Fibroblast of skin of left quadriceps (primary cell): ENCODE measurements at regions not wholly inside any gene's neighbourhood (a gene's known extent, or its start where the extent isn't known, plus 50 kb on each side); places are given as distances from the start of the nearest gene placed in this dataset.
"Not testable (repeated sequence)": the region's sequence is repeated elsewhere in the genome, so short reads cannot be mapped to it uniquely, and the experiment has no call there.

ENCODE experiments used
- DNase-seq, 2 experiments: peaks; one replicate each; pipeline ENCODE4 v3.0.0-alpha.2; 2013; ENCODE audit warnings: low read depth in 2 of 2

DNA sequence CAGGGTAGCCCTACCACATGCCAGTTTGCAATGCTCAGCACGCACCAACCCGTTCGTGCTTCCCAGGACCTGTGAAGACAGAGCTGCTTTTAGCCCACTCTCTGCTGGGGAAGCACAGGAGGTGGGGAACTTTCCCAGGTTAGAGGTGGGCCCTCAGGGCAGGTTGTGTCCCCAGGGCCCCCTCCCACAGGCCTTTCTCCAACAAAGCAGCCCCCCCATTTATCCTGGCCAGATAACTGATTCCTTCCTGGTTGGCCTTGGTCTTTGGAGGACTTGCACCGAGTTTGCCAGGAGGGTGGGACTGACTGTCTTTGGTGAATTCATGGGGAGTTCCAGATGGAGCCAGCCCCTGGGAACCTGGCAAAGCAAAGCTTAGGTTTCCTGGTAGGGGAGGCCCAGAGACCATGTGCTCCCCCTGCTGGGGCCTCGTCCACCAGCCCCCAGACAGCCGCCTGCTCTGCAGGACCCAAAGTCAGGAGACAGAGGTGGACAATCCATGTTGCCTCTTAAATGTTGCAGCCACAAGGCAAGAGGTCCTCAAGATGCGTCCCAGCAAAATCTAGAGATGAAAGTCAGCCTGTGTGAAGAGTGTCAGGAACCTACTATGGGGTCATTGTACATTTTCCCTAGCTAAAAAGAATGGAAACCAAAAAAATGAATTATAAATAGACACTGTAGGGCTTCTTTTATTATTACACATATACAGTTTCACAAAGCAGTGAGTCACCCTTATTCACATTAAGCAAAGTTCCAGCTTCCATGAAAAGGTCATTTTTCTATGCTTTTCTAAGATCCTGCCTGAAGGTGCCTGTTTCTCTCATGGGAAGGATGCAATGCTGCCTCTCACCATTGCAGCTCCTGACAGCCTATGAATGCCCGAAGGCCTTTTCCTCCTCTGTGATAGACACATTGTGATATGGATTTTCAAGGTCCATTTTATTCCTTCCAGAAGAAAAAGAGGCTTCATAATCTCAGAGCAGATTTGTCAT is 497.8 kb downstream of the PREX1 start:
- peak in 1 of 2 experiments; percentile 45 for DNase-seq

DNA sequence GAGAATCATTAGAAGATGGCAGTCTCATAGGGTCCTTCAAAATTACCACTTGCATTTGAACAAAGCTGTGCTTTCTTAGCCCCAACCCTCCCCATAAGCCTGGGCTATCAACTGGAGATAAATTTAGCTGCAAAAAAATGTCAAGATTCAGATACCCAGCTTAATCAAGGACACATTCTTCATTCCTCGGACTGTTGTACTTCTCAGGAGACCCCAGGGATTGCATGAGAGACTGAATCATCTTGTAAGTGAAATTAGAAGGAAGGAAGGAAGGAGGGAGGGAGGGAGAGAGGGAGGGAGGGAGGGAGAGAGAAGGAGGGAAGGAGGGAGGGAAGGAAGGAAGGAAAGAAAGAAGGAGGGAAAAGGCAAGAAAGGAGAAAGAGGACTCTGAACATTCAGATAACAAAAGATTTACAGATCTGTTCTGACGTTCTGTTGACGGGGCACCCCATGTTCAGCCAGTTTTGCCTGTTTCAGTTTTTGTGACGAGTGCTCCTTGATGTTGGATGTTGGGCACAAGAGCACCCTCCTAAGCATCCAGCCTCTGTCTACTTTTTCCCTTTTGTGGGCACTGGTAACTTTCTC is 498.7 kb downstream of the PREX1 start:
- DNase-seq: peak in 1 of 2 experiments; percentile 42

DNA sequence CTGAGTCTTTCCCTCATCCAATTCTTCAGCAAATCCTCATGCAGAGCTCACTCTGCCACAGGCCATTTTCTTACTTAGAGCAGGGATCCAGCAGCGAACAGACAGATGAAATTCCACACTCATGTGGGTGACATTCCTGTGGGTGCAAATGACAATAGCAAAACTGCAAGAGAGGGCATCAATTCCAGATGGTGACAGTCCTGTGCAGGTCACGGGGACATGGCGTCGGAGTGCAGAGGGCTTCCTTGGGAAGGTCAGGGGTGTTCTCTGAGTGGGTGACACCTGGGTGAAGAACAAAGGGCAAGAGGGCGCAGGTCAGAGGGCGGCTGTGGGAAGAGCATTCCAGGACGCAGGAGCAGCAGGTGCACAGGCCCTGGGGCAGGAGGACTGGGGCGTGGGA is 500.0 kb downstream of the PREX1 start:
- DNase-seq: not testable (repeated sequence)

DNA sequence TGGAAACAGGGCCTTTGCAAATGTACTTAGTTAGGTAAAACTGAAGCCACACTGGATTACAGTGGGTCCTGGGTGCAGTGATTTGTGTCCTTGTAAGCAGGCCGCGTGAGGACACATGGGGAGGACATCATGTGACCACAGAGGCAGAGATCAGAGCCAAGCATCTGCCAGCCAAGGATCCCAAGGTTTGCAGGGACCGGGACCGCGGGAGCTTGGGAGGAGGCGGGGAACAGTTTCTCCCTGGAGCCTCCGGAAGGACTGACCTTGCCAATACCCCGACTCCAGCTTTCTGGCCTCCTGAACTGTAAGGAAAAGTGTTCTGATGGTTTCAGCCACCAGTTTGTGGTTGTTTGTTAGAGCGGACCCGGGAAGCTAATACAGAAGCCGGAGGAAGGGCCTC is 500.9 kb downstream of the PREX1 start:
- no peak for DNase-seq

DNA sequence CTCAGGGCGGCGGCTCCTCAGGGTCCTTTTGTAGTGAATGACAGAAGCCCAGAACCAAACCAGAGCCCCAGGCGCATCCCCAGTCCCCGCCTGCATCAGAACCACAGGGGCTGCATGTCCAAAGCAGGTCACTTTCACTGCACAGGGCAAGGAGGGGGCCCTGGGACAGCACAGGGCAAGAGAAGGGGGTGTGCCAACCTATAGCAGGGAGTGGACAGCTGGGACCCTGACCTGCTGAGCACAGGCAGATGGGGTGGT is 501.4 kb downstream of the PREX1 start:
- DNase-seq: no peak

DNA sequence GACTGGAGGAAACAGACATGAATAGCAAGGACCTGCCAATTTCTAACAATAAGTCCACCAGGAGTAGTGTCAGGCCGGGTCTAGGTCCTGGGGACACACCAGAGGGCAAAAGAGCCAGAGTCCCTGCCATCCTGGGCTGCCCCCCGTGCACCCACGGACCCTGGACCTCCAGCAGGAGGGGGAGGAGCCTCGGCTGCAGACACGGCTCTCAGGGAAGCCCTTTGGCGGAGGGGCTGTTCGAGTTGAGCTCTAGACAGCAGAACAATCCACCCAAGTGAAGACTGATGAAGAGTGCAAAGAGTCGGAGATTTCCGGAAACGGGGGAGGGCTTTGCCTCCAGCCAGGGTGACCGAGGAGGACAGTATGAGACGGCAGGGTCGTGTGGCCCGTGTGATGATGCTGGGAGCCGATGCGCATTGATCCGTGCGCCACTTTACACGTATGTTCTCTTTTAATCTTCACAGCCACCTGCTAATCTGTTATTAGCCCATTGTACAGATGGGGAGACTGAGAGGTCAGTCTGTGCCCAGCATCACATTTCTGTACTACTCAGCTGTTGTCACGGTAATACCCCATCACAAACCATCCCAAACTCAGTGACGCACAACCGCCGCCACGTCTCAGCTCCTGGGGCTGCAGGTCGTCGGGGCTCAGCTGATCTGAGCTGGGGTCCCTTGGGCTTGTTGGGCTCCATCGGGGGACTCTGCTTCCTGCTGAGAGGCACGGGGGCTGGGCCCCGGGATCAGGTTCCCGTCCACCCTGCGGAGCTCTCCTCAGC is 502.0 kb downstream of the PREX1 start:
- no peak for DNase-seq

DNA sequence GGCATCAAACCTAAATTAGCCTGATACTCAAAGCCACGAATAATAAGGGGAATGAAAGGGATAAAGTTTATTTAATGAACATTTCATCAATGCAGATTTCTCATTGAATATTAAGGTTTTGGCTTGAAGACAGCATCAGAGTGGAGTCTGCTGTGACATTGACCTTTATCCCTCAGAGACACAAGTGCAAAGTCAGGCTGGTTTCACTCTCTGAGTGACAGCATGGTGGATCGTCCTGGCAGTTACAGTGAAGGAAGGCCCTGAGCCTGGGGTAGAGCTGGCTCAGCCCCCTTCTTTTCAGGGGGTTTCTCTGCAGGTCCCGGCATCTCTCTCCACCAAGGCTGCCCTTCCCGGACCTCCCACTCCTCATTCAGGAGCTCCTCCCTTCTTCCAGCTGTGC is 503.1 kb downstream of the PREX1 start:
- DNase-seq: no peak

DNA sequence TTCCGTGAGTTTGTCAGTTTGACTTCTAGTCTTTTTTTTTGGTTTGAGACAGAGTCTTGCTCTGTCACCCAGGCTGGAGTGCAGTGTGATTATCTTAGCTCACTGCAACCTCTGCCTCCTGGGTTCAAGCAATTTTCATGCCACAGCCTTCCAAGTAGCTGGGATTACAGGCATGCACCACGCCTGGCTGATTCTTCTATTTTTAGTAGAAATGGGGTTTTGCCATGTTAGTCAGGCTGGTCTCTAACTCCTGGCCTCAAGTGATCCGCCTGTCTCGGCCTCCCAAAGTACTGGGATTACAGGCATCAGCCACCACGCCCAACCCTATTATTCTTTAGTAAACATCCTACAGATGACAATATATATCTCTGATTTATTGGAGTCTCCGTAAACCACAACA is 506.5 kb downstream of the PREX1 start:
- DNase-seq: no peak

DNA sequence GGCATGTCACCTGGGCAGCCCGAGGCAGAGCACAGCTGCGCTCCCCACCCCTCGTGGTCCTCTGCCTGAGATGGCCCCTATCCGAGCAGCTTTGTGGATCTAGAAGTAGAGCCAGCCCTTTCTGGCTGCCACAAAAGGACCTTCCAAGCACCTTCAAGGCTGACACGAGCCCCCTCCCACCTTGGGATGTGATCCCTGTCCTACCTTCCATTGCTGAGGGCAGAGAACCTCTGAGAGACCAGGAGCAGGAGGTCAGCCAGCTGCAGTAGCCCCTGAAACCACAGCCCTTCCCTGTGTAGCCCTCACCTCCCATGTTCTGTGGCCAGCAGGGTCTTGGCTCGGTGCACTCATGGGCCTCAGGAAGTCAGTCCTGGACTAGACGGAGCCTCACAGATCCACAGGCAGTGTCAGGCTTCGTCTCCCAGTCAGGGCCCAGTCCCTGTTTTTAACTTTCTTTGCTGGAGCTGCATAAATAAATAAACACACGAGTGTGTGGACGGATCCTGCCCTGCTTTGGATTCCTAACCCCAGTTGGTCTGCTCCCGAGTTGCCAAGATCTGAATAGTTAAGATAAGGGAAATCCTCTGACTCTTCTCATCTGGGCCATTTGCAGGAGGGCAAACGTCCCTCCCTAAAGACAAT is 507.7 kb downstream of the PREX1 start:
- no peak for DNase-seq

DNA sequence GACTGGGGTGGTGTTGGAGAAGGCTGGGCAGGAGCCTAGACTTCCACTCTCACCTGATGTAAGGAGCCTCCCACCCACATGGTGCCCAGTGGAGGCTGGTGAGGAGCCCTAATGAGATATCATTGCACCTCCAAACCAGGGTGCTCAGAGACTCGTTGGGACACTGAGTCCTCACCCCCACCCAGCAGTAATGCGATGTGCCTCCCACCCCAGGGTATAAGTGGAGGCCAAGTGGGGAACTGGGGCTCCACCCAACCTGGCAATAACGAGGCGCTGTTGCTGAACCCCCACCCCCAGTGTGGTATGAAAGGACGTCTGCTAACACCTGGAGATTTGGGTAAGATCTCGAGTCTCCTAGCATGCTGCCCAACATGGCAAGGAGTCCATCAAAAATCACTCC is 510.2 kb downstream of the PREX1 start:
- DNase-seq: no peak

DNA sequence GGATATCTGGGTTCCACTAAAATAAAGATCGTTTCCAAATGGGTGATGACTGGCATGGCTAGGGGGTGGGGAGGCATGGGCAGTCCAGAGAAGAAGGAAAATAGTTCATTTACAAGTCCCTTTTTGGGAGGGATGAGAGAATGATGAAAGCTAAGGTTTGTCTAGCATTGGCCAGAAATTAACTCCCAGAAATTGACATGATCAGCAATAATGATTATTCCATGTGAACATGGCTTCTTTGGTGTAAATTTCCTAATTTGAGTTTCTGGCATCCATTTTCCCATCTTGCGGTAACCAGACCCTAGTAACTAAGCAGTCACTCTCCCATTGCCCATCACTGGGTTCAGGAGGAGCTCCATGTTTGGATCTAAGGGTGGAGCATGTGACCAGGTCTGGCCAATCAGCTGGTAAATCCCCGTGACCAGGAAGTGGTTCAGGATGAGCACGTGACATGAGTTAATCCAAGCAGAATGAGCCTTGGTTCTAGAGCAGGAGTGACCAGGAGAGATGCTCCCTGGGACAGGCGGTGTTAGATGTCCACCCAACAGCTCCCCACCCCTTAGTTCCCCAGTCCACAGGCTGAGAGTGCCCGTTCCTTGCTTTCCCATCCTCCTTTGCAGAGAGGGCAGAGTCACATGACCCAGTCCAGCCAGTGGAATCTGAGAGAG is 512.7 kb downstream of the PREX1 start:
- DNase-seq: no peak

DNA sequence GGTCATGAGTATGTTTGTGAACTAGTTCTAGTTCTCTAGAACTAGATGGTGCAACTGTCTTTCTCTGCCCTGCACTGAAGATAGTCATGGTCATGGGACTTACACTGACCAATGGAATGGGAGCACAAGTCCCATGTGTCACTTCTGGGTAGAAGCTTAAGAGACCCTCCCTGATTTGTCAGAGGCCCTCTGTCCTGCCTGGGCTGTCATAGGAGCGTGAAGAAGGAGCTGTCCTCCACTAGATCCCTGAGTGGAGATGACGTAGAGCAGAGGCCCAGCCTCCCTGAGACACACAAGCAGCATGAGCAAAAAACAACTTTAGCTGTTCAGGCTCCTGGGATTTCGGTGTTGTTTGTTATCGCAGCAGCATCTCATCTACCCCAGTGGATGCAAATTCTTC is 514.5 kb downstream of the PREX1 start:
- no peak for DNase-seq

DNA sequence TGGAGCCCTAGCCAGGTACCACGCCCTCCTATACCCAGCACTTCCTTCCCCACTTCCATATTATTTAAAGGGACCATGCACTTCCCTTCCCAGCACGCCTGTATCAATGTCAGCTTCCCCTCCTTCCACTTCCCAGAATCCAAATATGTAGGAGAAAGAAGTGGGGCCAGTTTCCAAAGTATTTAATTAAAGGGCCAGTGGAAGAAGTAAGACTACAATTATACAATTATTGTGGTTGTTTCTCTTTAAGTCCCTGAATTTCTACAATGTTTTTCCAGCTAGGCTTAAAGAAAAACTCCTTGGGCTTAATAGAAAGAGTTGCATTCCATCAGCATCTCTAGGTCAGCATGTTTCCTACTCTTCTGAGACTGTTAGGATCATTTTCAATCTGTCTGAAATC is 515.8 kb downstream of the PREX1 start:
- no peak for DNase-seq

DNA sequence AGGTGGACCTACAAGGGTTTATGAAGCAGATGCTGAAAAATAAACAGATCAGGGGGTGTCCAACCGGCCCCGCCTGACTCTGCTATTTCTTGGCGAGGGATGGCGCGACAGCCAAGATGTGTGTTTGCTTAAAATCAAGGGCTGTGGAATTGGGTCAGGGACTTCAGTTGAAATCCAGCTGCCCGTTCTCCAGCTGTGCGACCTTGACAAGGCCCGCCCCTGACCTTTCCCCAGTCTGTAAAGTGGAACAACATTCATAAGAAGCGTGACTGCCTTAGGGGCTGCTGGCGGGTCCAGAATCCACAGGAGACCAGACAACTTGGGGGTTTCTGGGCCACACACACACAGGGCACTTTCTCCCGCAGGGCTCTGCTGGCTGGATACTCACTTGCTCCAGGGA is 517.5 kb downstream of the PREX1 start:
- DNase-seq: no peak

DNA sequence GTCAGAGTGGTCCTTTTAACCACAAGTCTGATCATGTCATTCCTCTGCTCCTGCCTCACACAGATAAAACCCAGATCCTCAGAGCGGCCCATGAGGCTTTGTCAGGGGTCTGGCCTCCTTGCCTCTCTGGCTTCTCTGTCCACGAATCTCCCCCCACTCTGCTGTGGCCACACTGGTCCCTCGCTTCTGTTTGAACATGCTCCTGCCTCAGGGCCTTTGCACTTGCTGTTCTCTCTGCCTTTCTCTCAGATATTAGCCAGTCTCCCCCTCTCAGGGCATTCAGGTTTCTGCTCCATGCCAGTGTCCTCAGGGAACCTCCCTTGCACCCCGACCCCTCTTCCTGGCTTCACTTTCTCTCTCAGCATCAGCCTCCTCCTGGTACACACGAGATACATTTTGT is 518.5 kb downstream of the PREX1 start:
- no peak for DNase-seq

DNA sequence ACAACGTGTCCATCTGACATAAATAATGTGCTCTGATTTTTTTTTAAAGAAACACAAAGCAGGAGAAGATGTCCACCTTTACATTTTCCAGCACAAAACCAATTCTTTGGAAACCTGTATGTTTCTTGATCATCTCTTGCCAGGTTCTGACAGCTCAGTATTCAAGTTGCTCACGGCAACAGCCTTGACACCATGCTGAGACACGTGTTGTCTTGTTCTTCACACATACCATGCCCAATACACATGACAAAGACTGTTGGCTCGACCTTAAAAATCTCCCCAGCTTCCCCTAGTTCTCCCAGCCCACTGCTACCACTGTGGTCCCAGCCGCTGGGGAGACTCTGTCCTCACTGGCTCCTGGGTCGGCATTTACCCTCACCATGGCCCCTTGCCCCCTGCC is 518.9 kb downstream of the PREX1 start:
- DNase-seq: no peak

DNA sequence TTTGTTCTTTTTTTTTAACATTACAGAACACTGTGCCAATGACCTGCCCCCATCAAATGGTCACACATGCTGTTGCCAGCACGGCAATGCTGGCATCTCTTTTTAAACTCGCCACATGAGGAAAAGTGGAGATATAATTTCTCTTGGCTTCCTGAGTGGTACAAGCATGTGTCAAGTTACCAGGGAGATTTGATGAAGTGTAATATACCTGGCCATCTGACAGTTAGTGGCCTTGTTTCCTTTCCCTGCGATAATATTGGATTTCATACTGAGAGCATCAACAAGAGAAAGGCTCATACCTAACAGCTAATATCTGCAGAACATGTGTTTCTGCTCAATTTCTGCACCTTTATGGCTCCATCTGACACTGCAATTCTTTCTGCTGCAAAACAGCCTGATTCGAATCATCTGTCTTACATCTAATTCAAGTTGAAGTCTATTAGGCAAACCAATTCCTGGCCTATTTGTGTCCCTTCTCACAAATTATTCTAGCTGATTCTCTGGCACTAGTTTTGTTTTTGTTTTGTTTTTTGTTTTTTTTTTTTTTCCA is 519.5 kb downstream of the PREX1 start:
- no peak for DNase-seq

DNA sequence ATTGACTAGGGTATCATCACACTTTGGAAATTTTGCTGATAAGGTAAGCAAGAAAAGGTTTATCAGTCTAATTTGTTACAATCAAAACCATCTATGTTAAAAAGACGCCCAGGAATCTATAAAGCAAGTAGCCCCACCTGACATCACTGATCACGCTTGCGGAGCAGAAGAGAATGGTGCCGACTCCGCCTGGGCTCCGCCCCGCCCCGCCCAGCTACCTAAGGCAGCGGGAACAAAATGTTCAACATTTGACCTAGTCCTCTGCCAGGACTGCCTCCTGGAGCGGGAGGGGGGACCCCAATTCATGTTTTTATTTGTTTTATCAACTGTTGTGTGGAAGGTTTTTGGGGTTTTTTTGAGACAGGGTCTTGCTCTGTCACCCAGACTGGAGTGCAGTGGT is 520.5 kb downstream of the PREX1 start:
- no peak for DNase-seq

DNA sequence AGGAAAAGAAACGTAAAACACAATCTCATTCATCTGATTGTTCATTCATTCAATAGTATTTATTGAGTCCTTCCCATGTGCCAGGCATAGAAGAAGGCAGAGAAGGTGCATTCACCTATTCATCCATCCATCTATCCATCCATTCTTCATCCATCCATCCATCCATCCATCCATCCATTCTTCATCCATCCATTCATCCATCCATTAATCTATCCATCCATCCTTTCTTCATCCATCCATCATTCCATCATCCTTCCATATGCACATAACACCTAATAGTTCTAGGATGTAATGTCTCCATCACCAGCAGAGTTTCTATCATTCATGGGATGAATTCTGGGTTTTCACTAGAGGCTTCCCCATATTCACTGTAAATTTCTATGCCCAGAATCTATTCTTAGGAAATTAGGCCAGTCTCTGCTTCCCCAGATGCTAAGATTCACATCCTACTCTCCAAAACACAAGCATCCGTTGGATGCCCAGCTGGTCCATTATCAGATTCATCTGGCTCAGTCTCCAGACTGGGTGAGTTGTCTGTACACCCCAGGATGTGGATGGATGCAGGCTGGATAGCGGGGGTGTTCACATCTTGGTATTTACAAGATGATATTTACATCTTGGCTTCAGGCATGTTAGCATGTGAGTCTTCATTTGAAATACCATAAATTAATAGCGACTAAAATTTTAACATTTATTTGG is 517.7 kb upstream of the SULF2 start:
- DNase-seq: no peak

DNA sequence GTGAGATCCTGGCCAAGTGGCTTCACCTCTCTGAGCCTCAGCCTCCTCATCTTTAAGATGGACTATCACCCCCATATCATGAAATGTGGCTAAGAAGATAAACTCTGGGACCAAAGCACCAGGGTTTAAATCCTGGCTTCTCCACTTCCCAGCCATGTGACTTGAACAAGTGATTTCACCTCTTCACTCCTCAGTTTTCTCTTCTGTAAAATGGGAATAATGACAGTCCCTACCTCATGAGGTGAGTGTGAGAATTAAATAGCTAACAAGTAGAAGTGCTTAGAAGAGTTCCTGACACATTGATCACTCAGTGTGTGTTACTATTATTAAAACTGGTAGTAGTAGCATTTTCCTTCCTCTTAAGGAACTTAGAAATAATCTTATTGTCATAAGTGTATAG is 516.9 kb upstream of the SULF2 start:
- DNase-seq: no peak

DNA sequence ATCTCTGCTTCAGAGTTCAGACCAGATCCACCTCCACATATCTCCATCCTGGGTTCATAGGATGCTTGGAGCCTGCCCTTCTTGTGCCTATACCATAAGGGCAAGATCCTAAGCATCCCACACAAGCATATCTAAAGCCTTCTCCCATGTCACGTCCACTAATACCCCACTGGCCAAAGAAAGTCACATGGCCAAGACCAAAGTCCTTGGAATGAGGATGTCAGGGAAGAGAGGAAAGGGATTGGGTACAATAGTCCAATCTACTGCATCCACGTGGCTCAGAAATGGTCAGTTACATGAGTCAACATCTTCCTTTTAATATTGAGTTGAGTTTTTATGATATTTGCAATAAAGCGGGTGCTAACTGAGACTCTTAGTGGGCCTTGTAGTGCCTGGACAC is 515.9 kb upstream of the SULF2 start:
- DNase-seq: no peak
